Gastrocnemius medialis (tissue), 4 donors: ENCODE measurements at regions not wholly inside any gene's neighbourhood (a gene's known extent, or its start where the extent isn't known, plus 50 kb on each side); places are given as distances from the start of the nearest gene placed in this dataset.

ENCODE experiments used
- ATAC-seq, 2 donors: fragments of 150-250 bp; one replicate each; pipeline ENCODE4 v1.9.1; 2016
- DNase-seq, 2 donors: peaks; one replicate each; pipeline ENCODE4 v3.0.0-alpha.2; 2019
- H3K27ac ChIP-seq, 4 donors: fragments of 200-600 bp; sonication (generic); 1 replicate in 1 of 4; 2 replicates in 3 of 4; pipeline ENCODE4 v1.5.1; 2016 to 2018; ENCODE audit warnings: mild to moderate bottlenecking in 2 of 4, moderate library complexity in 1 of 4
- H3K27me3 ChIP-seq, 3 donors: fragments of 200-600 bp; sonication (generic) in 2 of 3; 1 replicate in 1 of 3; 2 replicates in 2 of 3; pipeline versions ENCODE4 v1.5.1 to v1.6.0; 2016 to 2019; ENCODE audit warnings: mild to moderate bottlenecking in 1 of 3, moderate library complexity in 1 of 3
- H3K36me3 ChIP-seq, 2 donors: fragments of 200-600 bp; sonication (generic) in 1 of 2; one replicate each; pipeline ENCODE4 v1.5.1; 2017 to 2018
- H3K4me1 ChIP-seq, 2 donors: fragments of 200-600 bp; sonication (generic) in 1 of 2; one replicate each; pipeline ENCODE4 v1.5.1; 2016 to 2017; ENCODE audit warnings: mild to moderate bottlenecking in 2 of 2
- H3K4me3 ChIP-seq, 4 donors: fragments of 200-600 bp; sonication (generic) in 3 of 4; 1 replicate in 1 of 4; 2 replicates in 3 of 4; pipeline ENCODE4 v1.5.1; 2016 to 2019; ENCODE audit warnings: mild to moderate bottlenecking in 2 of 4
- H3K9me3 ChIP-seq, 3 donors: fragments of 200-600 bp; sonication (generic) in 2 of 3; 1 replicate in 1 of 3; 2 replicates in 2 of 3; pipeline ENCODE4 v1.5.1; 2016 to 2019
- POLR2A ChIP-seq, 2 donors: fragments of 450-650 bp; IDR thresholded peaks; one replicate each; pipeline ENCODE4 v1.6.1; 2017; ENCODE audit warnings: antibody characterized with exemption in 2 of 2, mild to moderate bottlenecking in 2 of 2, moderate library complexity in 2 of 2
- in situ Hi-C, 4 donors: fragments of 200-750 bp; cut with MboI; loops; one replicate each; pipeline versions ENCODE4 v1.15.0 to v1.8.0; 2017; ENCODE audit warnings: low sequenced_read_pairs in 4 of 4
- intact Hi-C: fragments of 100-400 bp; cut with DNase I; formaldehyde crosslinking; loops from one replicate; pipeline ENCODE4 v1.15.1; 2023; ENCODE audit warnings: low total_unique reads
- TF ChIP-seq, protein P1 (sequence below), 5 experiments: fragments of 450-650 bp in 3 of 5; fragments of 200-600 bp in 2 of 5; sonication (generic) in 2 of 5; IDR thresholded peaks in 4 of 5; conservative IDR thresholded peaks in 1 of 5; 1 replicate in 4 of 5; 2 replicates in 1 of 5; pipeline ENCODE4 v1.5.1; 2016 to 2019; ENCODE audit warnings: antibody characterized with exemption in 5 of 5, mild to moderate bottlenecking in 3 of 5, moderate library complexity in 3 of 5

- Histone ChIP-seq H3K36me3 (no peaks in the 10 kb centered on the region), H3K27ac (no peak overlapping the region), H3K9me3 (no peaks in the 10 kb centered on the region), H3K27me3 (no peaks in the 10 kb centered on the region), H3K4me1 (no peaks in the 10 kb centered on the region), H3K4me3 (no peak overlapping the region)
- ATAC-seq (no peak), DNase-seq (no peak)
- in situ Hi-C loops (no loop called here), intact Hi-C loops (no loop called here)
- no peak for TF ChIP-seq POLR2A (IDR thresholded peaks at IDR 0.05)
- TF ChIP-seq, protein P1, sequence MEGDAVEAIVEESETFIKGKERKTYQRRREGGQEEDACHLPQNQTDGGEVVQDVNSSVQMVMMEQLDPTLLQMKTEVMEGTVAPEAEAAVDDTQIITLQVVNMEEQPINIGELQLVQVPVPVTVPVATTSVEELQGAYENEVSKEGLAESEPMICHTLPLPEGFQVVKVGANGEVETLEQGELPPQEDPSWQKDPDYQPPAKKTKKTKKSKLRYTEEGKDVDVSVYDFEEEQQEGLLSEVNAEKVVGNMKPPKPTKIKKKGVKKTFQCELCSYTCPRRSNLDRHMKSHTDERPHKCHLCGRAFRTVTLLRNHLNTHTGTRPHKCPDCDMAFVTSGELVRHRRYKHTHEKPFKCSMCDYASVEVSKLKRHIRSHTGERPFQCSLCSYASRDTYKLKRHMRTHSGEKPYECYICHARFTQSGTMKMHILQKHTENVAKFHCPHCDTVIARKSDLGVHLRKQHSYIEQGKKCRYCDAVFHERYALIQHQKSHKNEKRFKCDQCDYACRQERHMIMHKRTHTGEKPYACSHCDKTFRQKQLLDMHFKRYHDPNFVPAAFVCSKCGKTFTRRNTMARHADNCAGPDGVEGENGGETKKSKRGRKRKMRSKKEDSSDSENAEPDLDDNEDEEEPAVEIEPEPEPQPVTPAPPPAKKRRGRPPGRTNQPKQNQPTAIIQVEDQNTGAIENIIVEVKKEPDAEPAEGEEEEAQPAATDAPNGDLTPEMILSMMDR (IDR thresholded peaks at IDR 0.05 in 4 of 5, conservative IDR thresholded peaks at IDR 0.05 in 1 of 5) = no peak
Observed at GRCh38 chr6:47938405-47938804, 156.6 kb downstream of the OPN5 start.

DNA sequence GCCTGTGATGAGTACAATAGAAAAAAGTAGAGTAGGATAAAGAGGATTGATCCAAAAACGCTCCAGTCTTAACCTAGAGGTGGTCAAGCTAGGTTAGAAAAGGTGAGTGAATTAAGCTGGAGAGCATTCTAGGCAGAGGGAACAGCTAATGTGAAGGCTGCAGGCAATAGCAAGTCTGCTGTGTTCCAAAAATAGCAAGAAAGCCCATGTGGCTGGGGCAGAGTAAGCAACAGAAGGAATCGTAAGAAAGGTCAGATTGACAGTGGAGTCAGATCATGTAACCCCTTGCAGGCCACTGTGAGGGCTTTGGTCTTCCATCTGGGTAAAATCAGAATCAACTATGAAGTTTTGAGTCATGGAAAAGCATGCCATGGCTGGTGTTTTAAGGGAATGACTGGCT is 155.0 kb downstream of the OPN5 start:
- H3K9me3 ChIP-seq = no peaks in the 10 kb centered on the region
- H3K4me3 ChIP-seq = no peak overlapping the region
- H3K4me1 ChIP-seq = no peaks in the 10 kb centered on the region
- no peak for DNase-seq
- H3K27me3 ChIP-seq = no peaks in the 10 kb centered on the region
- no peak for TF ChIP-seq POLR2A (IDR thresholded peaks at IDR 0.05)
- TF ChIP-seq, protein P1 (IDR thresholded peaks at IDR 0.05 in 4 of 5, conservative IDR thresholded peaks at IDR 0.05 in 1 of 5) = no peak
- in situ Hi-C loops = no loop called here
- intact Hi-C loops = no loop called here
- no peak for ATAC-seq
- no peak overlapping the region for H3K27ac ChIP-seq
- H3K36me3 ChIP-seq = no peaks in the 10 kb centered on the region

- no peak for ATAC-seq
- in situ Hi-C loops = no loop called here
- intact Hi-C loops = no loop called here
Observed at GRCh38 chr6:47934023-47934422, 152.2 kb downstream of the OPN5 start.

GRCh38 chr6:47932575-47932974 is 150.7 kb downstream of the OPN5 start:
- Histone ChIP-seq H3K36me3 (no peaks in the 10 kb centered on the region), H3K9me3 (no peaks in the 10 kb centered on the region), H3K4me1 (no peaks in the 10 kb centered on the region), H3K27ac (no peak overlapping the region), H3K4me3 (no peak overlapping the region), H3K27me3 (no peaks in the 10 kb centered on the region)
- intact Hi-C loops (no loop called here), in situ Hi-C loops (no loop called here)
- DNase-seq = no peak
- TF ChIP-seq, protein P1 (IDR thresholded peaks at IDR 0.05 in 4 of 5, conservative IDR thresholded peaks at IDR 0.05 in 1 of 5) = no peak
- TF ChIP-seq POLR2A (IDR thresholded peaks at IDR 0.05) = no peak
- no peak for ATAC-seq

More at GRCh38 chr6:47934023-47934422, 152.2 kb downstream of the OPN5 start:
- TF ChIP-seq, protein P1 (IDR thresholded peaks at IDR 0.05 in 4 of 5, conservative IDR thresholded peaks at IDR 0.05 in 1 of 5) = no peak
- no peak for TF ChIP-seq POLR2A (IDR thresholded peaks at IDR 0.05)
- Histone ChIP-seq H3K27ac (no peak overlapping the region), H3K27me3 (no peaks in the 10 kb centered on the region), H3K4me3 (no peak overlapping the region), H3K36me3 (no peaks in the 10 kb centered on the region), H3K9me3 (no peaks in the 10 kb centered on the region), H3K4me1 (no peaks in the 10 kb centered on the region)
- DNase-seq = no peak

- H3K36me3 ChIP-seq = no peaks in the 10 kb centered on the region
- DNase-seq (no peak), ATAC-seq (no peak)
- H3K4me1 ChIP-seq = no peaks in the 10 kb centered on the region
- H3K9me3 ChIP-seq = no peaks in the 10 kb centered on the region
- intact Hi-C loops = no loop called here
- in situ Hi-C loops = no loop called here
- no peak overlapping the region for H3K27ac ChIP-seq
- no peaks in the 10 kb centered on the region for H3K27me3 ChIP-seq
- H3K4me3 ChIP-seq = no peak overlapping the region
- no peak for TF ChIP-seq POLR2A (IDR thresholded peaks at IDR 0.05)
- TF ChIP-seq, protein P1 (IDR thresholded peaks at IDR 0.05 in 4 of 5, conservative IDR thresholded peaks at IDR 0.05 in 1 of 5) = no peak
Observed at GRCh38 chr6:47924001-47924400, 142.2 kb downstream of the OPN5 start.
